Adrenal gland (tissue), 9 donors: ENCODE measurements at regions not wholly inside any gene's neighbourhood (a gene's known extent, or its start where the extent isn't known, plus 50 kb on each side); places are given as distances from the start of the nearest gene placed in this dataset.

Source experiments
- DNase-seq, 7 donors: peaks; one replicate each; pipeline ENCODE4 v3.0.0-alpha.2; 2019 to 2020
- H3K27ac ChIP-seq, 5 donors: fragments of 200-600 bp; sonication (generic) in 4 of 5; 1 replicate in 3 of 5; 2 replicates in 2 of 5; pipeline versions ENCODE4 v1.5.1 to v1.8.0; 2016 to 2020; ENCODE audit warnings: mild to moderate bottlenecking in 1 of 5
- H3K27me3 ChIP-seq: fragments of 200-600 bp; 2 replicates; pipeline ENCODE4 v1.8.0; 2021
- H3K36me3 ChIP-seq, 2 donors: fragments of 200-600 bp; replicated peaks in 1 of 2; 1 replicate in 1 of 2; 2 replicates in 1 of 2; pipeline versions ENCODE4 v1.5.1 to v1.8.0; 2018 to 2022
- H3K4me1 ChIP-seq, 2 donors: fragments of 200-600 bp; replicated peaks in 1 of 2; 1 replicate in 1 of 2; 2 replicates in 1 of 2; pipeline versions ENCODE4 v1.5.1 to v1.8.0; 2018 to 2021
- H3K4me3 ChIP-seq, 4 donors: fragments of 200-600 bp; sonication (generic) in 3 of 4; one replicate each; pipeline ENCODE4 v1.5.1; 2016 to 2018
- H3K9me3 ChIP-seq, 3 donors: fragments of 200-600 bp; sonication (generic) in 1 of 3; replicated peaks in 1 of 3; 1 replicate in 2 of 3; 2 replicates in 1 of 3; pipeline versions ENCODE4 v1.5.1 to v1.8.0; 2016 to 2021
- POLR2A ChIP-seq, 2 donors: fragments of 450-650 bp; IDR thresholded peaks; one replicate each; pipeline ENCODE4 v1.6.1; 2017; ENCODE audit warnings: antibody characterized with exemption in 2 of 2, mild to moderate bottlenecking in 2 of 2, moderate library complexity in 1 of 2
- WGBS, 4 donors: extraction: QIAGEN DNeasy Blood & Tissue Kit in 2 of 4; methylation state at CpG; one replicate each; pipeline versions ENCODE4 v1.1.5 to v1.1.7; 2013 to 2017; 5-methylcytosine and 5-hydroxymethylcytosine counted together
- intact Hi-C, 2 donors: fragments of 100-400 bp; cut with DNase I; formaldehyde crosslinking; loops; one replicate each; pipeline versions ENCODE4 v1.14.1 to v1.15.0; 2022 to 2023
- TF ChIP-seq, protein P1 (sequence below), 6 experiments: fragments of 450-650 bp in 4 of 6; fragments of 200-600 bp in 2 of 6; sonication (generic) in 1 of 6; IDR thresholded peaks; 1 replicate in 5 of 6; 2 replicates in 1 of 6; pipeline versions ENCODE4 v1.5.1 to v1.8.0; 2016 to 2021; ENCODE audit warnings: antibody characterized with exemption in 6 of 6, mild to moderate bottlenecking in 2 of 6, moderate library complexity in 1 of 6
- donor health status: healthy with polysubstance abuse.
- donor health status: Bipolar disorder and iron deficiency.
- donor health status: DM: yes; HTN: yes; CAD: no.
- donor health status: DM: no; HTN: no; CAD: no.
- donor health status: DM: no; HTN: no; CAD: no.

DNA sequence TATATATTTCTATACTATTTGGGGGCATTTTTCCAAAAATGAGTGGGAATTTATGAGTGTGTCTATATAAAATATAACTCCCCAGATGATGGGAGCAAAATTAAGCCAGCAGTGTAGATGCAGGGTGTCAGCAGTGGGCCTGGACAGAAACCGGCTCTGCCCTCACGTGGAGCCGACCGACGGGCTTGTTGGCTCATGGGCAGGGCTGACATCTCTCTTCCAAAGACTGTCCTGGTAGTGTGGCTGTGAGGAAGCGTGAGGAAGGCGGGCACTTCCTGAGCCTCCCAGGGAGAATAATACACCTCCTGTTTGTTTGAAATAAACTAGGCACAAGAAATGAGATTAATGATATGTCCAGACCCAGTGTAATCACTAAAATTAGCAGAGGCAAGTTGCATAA is 206.5 kb downstream of the TEX29 start:
- H3K4me3 ChIP-seq: no peak overlapping the region
- 48 to 67% (median 59%) methylated on average over 7 of the region's 7 CpGs for WGBS, 4 donors
- no peak for TF ChIP-seq POLR2A (IDR thresholded peaks at IDR 0.05)
- TF ChIP-seq, protein P1, sequence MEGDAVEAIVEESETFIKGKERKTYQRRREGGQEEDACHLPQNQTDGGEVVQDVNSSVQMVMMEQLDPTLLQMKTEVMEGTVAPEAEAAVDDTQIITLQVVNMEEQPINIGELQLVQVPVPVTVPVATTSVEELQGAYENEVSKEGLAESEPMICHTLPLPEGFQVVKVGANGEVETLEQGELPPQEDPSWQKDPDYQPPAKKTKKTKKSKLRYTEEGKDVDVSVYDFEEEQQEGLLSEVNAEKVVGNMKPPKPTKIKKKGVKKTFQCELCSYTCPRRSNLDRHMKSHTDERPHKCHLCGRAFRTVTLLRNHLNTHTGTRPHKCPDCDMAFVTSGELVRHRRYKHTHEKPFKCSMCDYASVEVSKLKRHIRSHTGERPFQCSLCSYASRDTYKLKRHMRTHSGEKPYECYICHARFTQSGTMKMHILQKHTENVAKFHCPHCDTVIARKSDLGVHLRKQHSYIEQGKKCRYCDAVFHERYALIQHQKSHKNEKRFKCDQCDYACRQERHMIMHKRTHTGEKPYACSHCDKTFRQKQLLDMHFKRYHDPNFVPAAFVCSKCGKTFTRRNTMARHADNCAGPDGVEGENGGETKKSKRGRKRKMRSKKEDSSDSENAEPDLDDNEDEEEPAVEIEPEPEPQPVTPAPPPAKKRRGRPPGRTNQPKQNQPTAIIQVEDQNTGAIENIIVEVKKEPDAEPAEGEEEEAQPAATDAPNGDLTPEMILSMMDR (IDR thresholded peaks at IDR 0.05): no peak
- H3K4me1 ChIP-seq: no peaks in the 10 kb centered on the region
- no peak for DNase-seq
- intact Hi-C loops: no loop called here
- no peaks in the 10 kb centered on the region for H3K36me3 ChIP-seq
- no peaks in the 10 kb centered on the region for H3K9me3 ChIP-seq
- H3K27ac ChIP-seq: no peak overlapping the region
- H3K27me3 ChIP-seq: peaks cover 10% of the 10 kb centered on the region

DNA sequence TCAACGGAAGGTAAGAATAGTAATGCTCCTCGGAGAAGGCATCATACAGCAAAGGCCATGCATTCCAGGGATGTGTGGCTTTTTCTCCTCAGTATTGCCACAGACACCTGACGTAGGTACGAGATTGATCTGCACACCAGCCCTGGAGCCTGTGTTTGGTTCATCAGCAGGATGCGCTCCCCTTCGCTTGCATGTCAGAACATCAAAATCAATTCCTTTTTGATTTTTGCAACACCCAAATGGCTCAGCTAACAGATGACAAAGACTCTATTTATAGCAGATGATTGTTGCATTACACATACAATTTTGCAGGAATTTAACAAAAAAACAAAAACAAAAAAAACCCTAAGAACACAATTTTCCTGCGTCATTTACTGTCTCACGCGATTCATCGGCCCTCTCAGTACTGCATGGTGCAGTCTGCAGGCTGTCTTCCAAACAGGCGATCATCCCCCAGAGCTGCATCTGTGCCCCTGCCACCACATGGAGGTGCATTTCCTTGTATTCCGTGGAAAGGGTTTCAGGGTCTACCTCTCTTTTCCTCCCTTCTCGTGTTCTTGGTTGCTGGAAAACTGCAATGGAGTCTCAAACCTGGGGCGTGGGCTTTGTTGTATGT is 207.3 kb downstream of the TEX29 start:
- Histone ChIP-seq H3K36me3 (no peaks in the 10 kb centered on the region), H3K27me3 (peaks cover 15% of the 10 kb centered on the region), H3K4me3 (no peak overlapping the region), H3K27ac (no peak overlapping the region), H3K4me1 (no peaks in the 10 kb centered on the region), H3K9me3 (no peaks in the 10 kb centered on the region)
- TF ChIP-seq, protein P1 (IDR thresholded peaks at IDR 0.05): no peak
- TF ChIP-seq POLR2A (IDR thresholded peaks at IDR 0.05): no peak
- WGBS, 4 donors: 65 to 80% (median 71%) methylated on average over 14 of the region's 14 CpGs
- DNase-seq: no peak
- intact Hi-C loops: no loop called here

DNA sequence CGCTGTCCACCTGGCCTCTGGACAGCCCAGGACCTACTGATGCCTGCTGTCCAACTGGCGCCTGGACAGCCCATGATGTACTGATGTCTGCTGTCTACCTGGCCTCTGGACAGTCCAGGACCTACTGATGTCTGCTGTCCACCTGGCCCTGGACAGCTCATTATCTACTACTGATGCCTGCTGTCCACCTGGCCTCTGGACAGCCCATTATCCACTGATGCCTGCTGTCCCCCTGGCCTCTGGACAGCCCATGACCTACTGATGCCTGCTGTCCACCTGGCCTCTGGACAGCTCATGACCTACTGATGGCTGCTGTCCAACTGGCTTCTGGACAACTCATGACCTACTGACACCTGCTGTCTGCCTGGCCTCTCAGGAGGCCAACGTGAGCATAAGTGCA is 208.1 kb downstream of the TEX29 start:
- TF ChIP-seq, protein P1 (IDR thresholded peaks at IDR 0.05): no peak
- no peak for TF ChIP-seq POLR2A (IDR thresholded peaks at IDR 0.05)
- Histone ChIP-seq H3K27ac (no peak overlapping the region), H3K9me3 (no peaks in the 10 kb centered on the region), H3K36me3 (no peaks in the 10 kb centered on the region), H3K4me3 (no peak overlapping the region), H3K27me3 (peaks cover 18% of the 10 kb centered on the region), H3K4me1 (no peaks in the 10 kb centered on the region)
- intact Hi-C loops: no loop called here
- no peak for DNase-seq
- WGBS, 4 donors: 84 to 97% (median 92%) methylated on average over 1 to 3 of the region's 3 CpGs

DNA sequence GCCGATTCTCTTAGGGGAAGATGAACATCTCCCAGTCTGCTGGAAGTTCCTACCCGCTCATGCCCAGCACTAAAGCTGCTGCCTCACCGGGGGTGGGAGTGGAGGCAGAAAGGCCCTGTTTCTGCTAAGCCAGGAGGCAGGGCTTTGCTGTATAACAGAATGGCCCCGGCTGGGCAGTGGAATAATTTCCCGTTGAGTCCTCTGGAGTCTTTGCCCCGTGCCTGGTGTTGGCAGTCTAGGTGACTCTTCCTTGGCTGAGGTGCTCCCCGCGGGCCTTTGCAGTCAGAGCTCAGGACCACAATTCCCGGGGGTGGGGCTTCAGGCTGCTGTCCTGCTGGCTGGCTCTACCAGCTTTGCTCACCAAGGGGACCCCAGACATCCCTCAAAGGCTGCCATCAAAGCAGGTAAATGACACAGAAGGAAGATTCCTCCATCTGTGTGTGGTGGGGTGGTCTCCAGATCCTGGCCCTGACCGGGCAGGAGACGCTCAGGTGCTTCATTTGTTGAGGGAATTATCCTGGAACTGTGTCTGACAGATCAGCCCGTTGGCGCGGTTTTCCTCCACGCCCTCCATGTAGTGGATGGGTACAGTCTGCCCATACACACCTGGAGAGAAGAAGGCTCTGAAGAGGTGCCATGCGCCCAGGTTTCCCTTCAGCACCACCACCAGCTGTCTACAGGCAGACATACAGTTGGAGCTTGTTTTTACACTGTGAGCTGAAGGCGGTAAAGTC is 209.9 kb downstream of the TEX29 start:
- H3K4me3 ChIP-seq: no peak overlapping the region
- no peaks in the 10 kb centered on the region for H3K36me3 ChIP-seq
- peaks cover 35% of the 10 kb centered on the region for H3K27me3 ChIP-seq
- 70 to 81% (median 76%) methylated on average over 5 to 17 of the region's 17 CpGs for WGBS, 4 donors
- no peaks in the 10 kb centered on the region for H3K4me1 ChIP-seq
- intact Hi-C loops: no loop called here
- DNase-seq: peak in 1 of 7 donors; percentile 4
- TF ChIP-seq, protein P1 (IDR thresholded peaks at IDR 0.05): no peak
- TF ChIP-seq POLR2A (IDR thresholded peaks at IDR 0.05): no peak
- H3K9me3 ChIP-seq: no peaks in the 10 kb centered on the region
- no peak overlapping the region for H3K27ac ChIP-seq
